AG08396 (cell line): ENCODE measurements at regions not wholly inside any gene's neighbourhood (a gene's known extent, or its start where the extent isn't known, plus 50 kb on each side); places are given as distances from the start of the nearest gene placed in this dataset.
A peak's percentile ranks its signal among the peaks of the same experiment; 100 is the strongest.
"Not testable (repeated sequence)": the region's sequence is repeated elsewhere in the genome, so short reads cannot be mapped to it uniquely, and the experiment has no call there.

Experiments used
- DNase-seq: peaks from one replicate; pipeline ENCODE4 v3.0.0; 2012; ENCODE audit warnings: low spot score, mixed read lengths

GRCh38 chr9:22992780-22993179, 546.2 kb downstream of the DMRTA1 start:
- DNase-seq, result no peak

GRCh38 chr9:22997923-22998322, 551.3 kb downstream of the DMRTA1 start:
- no peak for DNase-seq

GRCh38 chr9:23005156-23005555, 558.5 kb downstream of the DMRTA1 start:
- DNase-seq, result peak; percentile 3

GRCh38 chr9:23006127-23006526, 559.5 kb downstream of the DMRTA1 start:
- DNase-seq, result no peak

DNA sequence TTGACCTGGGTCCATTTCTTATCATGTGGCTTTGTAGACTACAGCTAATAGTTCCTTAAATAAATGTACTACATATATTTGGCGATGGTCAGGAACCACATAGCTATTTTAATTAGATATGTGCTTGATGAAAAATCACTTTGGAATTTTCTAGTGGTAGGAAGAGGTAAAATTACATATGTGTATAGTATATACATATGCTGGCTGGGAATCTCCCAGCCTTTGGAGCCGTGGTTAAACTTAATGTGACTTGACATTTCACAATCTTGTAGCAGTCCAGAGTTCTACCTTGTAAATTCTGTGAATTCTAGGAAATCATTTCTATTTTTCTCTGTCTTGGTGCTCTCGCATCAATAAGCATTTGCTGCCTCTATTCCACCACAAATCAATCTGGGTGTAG, 565.0 kb downstream of the DMRTA1 start:
- no peak for DNase-seq

GRCh38 chr9:23015557-23015956, 568.9 kb downstream of the DMRTA1 start:
- DNase-seq, result no peak

DNA sequence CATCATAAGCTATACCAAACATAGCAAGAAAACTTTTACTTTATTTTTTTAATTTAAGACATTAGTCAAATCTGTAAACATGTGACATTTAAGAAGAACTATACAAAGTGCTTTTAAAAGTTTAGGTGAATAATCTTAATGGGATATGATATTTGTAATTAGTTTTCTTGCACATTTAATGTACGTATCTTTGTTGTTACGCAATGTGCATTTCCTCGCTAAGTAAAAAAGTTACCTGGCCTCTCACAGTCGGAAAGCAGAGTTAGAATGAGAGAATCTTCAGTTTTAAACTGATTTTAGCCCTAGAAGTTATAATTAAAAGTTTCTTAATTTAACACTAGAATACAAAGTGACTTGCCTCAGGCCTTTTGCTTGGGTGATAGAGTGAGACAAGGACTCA, 589.8 kb downstream of the DMRTA1 start:
- DNase-seq, result no peak

- DNase-seq, result no peak
These were observed 592.8 kb downstream of the DMRTA1 start for GRCh38 chr9:23039402-23039801.

- DNase-seq, result no peak
These were observed 594.8 kb downstream of the DMRTA1 start for GRCh38 chr9:23041466-23041865.

GRCh38 chr9:23044549-23044948, 597.9 kb downstream of the DMRTA1 start:
- DNase-seq, result no peak

DNA sequence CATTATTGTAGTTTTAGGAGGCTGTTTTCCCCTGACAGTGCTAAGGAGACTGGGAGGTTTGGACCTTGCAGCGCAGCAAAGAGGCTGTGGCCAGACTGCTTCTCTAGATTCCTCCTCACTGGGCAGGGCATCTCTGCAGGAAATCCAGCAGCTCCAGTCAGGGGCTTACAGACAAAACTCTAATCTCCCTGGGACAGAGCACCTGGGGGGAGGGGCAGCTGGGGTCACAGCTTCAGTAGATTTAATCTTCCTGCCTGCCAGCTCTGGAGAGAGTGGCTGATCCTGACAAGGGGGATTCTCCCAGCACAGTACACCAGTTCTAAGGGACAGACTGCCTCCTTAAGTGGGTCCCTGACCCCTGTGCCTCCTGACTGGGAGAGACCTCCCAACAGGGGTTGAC, 599.4 kb downstream of the DMRTA1 start:
- DNase-seq, result not testable (repeated sequence)

DNA sequence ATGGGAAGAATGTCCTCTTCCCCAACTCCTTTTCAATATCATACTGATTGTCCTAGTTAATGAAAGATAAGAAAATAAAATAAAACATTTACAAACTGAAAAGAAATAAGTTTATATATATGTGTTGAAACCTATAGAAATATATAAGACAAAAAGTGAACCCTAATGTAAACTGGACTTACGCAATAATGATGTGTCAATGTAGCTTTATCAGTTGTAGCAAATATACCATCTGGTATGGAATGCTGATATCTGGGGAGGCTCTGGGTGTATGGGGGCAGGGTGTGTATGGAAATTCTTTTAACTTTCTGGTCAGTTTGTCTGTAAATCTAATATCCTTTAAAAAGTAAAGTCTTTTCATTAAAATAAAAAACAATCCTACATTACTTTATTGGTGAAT, 603.9 kb downstream of the DMRTA1 start:
- DNase-seq, result no peak

DNA sequence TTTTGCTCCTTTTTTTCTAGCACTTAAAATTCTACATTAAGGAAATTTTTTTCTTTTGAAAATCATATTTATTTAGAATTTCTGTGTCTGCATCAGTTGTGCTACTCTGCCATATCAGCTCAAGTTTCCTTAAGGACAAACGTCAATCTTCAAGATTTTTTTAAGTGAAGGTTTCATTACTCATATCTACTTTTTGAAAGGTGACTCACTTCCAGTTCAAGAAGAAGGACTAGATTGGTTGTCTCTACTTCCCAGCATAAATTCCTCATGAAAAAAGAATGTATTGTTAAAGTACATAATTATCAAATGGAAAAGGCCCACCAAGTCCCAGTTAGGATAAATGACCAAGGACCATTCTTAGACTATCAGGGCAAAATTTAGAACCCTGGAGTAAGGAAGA, 626.5 kb downstream of the DMRTA1 start:
- no peak for DNase-seq

DNA sequence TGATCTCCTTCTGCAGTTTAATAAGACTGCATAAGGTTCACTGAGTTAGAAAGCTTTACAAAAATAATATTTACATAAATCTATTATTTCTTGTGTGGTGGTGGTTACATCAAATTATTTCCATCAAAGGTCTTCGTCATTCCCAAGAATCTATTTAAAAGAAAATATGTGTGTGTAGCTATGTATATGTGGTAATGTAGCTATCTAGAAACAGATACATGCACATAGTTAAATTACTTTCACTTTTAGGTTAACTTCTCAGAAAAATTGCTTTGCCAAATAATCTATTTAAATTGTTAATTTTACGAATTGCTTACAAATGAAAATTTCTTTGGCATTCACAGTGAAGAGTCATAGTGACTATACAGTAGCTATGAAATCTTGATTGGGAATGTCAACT, 633.2 kb downstream of the DMRTA1 start:
- no peak for DNase-seq

DNA sequence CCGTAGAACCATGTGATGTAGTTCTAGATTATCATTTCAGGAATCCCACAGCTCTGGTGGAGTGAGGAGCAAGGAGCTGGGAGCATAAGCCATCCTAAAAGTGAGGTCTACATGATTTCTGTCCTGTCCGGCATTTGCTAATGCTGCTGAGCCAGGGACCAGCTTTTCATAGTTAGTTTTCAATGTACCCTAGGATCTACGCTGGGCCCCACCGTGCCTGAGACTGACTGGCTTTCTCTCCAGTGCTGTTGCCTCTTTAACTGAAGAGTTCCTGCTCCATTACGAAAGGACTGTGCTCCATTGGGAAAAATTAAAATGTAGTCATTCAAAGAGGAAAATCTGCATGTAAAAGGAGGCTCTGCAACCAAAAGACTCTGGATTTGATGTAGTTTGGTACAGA, 634.8 kb downstream of the DMRTA1 start:
- DNase-seq, result no peak

DNA sequence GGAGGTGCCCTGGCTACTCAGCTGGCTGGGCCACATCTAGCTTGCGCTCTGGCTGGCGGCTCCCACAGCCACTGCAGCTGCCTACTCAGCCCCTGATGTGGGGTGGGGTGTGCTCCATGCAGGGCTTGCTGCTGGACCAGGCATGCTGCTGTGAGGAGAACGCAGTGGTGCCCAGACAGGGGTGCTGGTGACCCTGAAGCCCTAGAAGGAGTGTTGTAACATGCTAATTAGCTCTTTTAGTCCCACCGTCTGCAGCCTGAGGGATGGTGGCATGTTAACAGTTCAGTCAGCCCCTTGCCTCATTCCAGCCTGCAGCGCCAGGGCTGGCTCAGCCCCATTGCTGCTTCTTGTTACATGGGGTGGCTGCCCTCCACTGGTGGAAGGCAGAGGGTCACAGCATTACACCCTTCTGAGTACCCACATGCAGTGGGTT, 642.3 kb downstream of the DMRTA1 start:
- DNase-seq, result no peak

DNA sequence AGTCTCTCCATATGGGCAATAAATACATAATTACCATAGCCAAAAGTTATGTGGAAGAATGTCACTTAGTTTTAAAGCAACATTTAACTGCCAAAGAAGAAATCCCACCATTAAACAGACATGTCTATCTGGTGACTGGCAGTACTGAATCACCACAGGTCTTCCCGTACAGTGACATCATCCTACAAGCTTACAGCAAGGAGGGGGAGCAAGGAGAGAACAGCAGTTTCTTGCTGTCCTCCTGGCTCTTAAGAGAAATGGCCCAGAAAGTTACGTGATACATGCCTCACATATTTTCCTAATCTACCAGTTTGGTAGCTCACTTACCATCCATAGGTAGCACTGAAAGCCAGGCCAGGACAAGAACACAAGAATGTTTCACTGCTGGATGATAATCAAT, 671.0 kb downstream of the DMRTA1 start:
- peak; percentile 28 for DNase-seq

DNA sequence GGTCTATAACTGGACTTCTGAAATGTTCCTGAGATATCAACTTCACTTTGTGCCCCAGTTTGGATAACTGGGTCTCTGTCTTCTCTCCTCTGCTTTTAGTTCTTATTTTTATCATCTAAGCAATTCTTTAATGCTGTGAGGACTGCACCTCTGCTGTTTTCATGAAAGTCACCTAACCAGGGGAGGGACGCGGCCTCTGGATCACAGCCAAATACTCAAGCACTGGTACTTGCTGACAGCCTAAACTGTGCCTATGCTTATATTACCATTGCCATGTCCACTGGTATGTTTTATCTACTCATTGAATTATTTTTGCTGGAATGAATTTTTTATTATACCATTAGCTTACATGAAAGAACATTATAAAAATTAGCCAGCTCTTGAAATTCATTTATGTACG, 674.0 kb downstream of the DMRTA1 start:
- no peak for DNase-seq

DNA sequence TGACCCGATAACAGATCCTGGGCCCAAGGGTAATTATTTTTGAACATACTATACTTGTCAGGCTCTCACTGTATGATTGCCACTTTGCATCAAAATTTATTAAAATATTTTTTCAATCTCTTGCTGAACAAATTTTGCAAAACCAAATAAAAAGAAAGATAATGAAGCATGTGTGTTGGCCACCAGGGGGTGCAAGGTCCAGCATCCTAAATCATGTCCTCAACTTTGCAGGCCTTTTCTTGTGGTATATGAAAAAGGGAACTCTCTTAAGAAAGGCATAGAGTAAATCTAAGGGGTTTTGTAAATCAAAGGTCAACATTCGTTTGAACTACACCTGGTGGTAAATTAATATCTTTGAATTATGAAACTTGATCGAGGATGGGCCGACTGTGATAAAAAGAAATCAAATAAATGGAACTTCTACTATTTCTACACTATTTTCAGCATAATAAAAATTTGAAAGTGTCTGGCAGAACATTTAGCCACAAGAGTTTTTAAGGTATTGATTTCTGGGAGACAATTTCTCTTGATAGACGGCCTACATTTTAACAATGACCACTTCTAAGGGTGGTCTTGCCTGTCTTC, 676.5 kb downstream of the DMRTA1 start:
- DNase-seq, result peak; percentile 7

DNA sequence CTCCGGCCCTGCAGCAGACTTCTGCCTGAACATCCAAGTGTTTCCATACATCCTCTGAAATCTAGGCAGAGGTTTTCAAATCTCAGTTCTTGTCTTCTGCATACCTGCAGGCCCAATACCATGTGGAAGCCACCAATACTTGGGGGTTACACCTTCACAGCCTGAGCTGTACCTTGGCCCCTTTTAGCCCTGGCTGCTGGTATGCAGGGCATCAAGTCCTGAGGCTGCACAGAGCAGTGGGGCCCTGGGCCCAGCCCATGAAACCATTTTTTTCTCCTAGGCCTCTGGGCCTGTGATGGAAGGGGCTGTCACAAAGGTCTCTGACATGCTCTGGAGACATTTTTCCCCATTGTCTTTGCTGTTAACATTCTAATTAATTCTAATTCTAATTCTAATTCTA, 680.6 kb downstream of the ELAVL2 start:
- DNase-seq, result no peak

- no peak for DNase-seq
These were observed 673.0 kb downstream of the ELAVL2 start for GRCh38 chr9:23153058-23153457.

- DNase-seq, result no peak
These were observed 665.5 kb downstream of the ELAVL2 start for GRCh38 chr9:23160491-23160890.

- no peak for DNase-seq
These were observed 665.0 kb downstream of the ELAVL2 start for GRCh38 chr9:23160952-23161469.

DNA sequence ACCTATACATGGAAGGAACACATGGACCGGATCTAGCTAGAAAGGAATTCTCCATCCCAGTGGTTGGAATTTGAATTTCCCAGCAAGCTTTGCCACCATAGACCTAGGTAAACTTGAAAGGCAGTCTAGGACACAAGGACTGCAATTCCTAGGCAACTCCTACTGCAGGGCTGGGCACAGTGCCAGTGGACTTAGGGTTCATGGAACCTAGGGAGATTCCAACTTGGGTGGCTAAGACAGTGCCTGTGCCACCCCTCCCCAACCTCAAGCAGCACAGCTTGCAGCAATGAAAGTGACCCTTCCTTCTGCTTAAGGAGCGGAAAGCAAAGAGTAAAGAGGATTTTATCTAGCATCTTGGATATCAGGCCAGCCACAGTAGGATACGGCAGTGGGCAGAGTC, 663.3 kb downstream of the ELAVL2 start:
- DNase-seq, result no peak

DNA sequence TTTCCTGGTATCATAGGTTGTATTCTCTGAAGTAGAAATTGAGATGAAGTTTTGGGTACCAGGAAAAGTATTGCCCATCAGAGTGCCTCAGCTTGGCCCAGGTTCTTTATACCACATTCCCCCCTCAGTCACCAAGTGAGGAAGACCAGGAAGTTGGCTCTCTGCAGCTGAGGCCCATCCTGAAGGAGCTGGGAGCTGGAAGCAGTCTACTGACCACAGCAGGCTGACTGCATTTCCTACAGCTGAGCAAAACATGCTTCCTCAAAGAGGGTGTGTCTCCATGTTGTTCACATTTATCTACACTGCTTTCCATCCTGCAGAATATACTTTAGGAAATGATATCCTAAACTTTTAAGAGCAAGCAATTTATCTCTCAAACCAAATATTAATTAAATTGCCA, 654.6 kb downstream of the ELAVL2 start:
- no peak for DNase-seq
